ENCODE measurements at regions not wholly inside any gene's neighbourhood (a gene's known extent, or its start where the extent isn't known, plus 50 kb on each side); places are given as distances from the start of the nearest gene placed in this dataset.
"Not testable (repeated sequence)": the region's sequence is repeated elsewhere in the genome, so short reads cannot be mapped to it uniquely, and the experiment has no call there.

GRCh38 chr4:78004270-78004669 is 52.9 kb upstream of the FRAS1 start:
- peak; percentile 55 for DNase-seq (ENCODE audit: low read depth)

- no peak for DNase-seq (ENCODE audit: low read depth)
Observed at GRCh38 chr4:78005086-78005485, 52.0 kb upstream of the FRAS1 start.

- DNase-seq (ENCODE audit: low read depth), result not testable (repeated sequence)
Observed at GRCh38 chr4:78007021-78007420, 50.1 kb upstream of the FRAS1 start.
